NCI-H1092 treated with DMSO at 0.1 percent for 48 hours (cell line): ENCODE measurements at regions not wholly inside any gene's neighbourhood (a gene's known extent, or its start where the extent isn't known, plus 50 kb on each side); places are given as distances from the start of the nearest gene placed in this dataset.
"Not testable (repeated sequence)": the region's sequence is repeated elsewhere in the genome, so short reads cannot be mapped to it uniquely, and the experiment has no call there.

ENCODE experiments used
- DNase-seq: peaks from one replicate; lab custom pipeline; 2025; lab: John Stamatoyannopoulos, UW

DNA sequence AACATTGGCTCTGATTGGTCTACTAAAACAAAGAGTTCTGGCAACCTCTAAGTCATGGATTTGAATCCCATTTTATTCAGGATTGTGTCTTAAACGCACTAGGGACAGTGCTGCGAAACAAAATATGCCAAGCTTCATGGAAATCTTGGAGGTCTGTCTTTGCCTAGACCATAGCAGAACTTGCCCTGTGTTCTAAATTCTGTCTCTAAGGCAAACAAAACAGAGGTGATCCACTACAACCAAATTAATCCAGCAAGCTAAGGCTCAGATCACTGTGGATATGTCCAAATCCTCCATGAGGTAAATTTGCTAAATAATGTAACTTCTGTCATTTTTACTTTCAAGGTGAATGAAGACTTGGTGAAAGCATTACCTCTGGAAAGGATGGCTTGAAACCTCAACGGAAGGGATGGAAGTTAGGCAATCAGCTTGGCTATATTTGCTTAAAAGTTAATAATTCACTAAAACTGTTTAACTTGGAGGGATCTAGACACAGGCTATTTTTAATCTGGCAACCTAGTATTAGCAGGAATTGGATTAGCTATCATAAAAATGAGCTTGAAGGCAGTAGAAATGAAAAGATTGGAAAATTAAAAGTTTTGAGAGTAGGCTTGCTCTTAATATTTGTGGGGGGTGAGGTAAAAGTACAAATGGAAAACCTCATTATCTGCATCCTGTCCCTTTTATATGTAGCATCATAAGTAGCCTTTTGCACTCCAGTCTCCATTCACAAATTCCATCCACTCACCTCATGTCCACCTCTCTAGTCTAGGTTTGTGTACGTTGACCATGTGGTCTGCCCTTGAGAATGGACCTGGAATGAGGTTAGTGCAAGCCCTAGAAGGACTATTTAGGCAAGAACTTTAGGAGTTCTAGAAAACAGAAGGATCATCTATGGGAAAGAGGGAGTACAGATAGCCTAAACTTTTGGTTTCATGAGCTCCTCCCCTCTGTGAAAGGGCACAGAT, 176.2 kb downstream of the SMC2 start:
- DNase-seq: no peak

- no peak for DNase-seq
Measured at GRCh38 chr9:104276709-104277245, 182.7 kb downstream of the SMC2 start.

DNA sequence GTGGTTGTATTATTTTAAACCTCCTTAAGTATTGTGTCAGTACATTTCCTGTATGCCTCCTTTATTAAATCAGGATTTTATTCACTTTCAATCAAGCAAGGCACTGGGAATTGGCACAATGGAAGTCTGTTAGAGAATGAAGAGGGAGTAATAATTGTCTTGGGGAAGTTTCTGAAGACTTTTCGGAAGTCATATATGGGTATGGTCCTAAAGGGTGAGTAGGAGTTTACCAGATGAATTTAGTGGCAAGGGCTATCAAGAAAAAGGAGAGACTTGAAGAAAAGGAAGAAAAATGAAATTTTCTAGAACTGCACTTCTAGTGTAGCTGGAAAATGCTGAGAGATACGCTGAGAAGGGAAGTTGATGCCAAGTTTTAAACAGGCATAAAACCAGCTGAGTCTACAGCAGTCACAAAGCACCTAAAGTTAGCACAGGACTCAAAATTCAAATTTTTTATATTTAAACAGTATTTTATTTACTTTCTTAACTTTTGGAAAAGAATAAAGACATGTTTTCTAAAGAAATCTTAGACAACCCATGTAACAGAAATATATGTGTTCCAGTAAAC, 184.9 kb downstream of the SMC2 start:
- DNase-seq: no peak

GRCh38 chr9:104279535-104280177, 185.5 kb downstream of the SMC2 start:
- DNase-seq: no peak

DNA sequence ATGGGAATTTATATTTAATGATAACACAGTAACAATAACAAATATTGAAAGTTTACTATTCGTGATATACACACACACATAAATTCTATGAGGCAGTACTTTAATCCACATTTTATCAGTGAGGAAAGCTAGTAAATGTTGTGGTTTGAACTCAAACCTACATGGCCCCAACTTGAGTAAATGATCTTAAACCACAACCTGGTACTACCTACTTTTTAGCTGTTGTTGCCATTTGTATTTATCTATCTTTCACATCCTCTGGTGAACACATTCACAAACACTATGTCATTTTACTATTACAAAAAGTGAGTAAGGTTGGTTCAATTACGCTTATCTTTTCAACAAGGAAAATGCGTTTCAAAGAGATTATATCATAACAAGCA, 186.1 kb downstream of the SMC2 start:
- no peak for DNase-seq

GRCh38 chr9:104280711-104281110, 186.6 kb downstream of the SMC2 start:
- no peak for DNase-seq

- DNase-seq: no peak
Measured at GRCh38 chr9:104286187-104286586, 192.1 kb downstream of the SMC2 start.

DNA sequence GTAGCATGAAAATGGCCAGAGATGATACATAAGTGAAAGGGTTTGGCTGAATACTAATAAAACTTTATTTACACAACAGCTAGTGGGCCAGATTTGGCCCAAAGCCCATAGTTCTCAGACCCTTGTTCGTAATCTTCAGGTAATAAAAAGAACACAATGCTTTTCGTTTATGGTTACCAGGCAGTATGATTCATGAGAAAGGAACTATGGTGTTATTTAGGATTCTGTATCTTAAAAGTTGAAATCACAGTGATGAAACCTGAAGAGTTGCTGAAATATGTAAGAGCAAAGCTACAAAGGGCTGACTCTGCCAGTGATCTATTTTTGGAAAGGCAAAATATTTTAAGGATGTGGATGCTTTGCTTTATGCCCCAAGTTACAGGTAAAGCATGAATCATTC, 192.7 kb downstream of the SMC2 start:
- DNase-seq: no peak

DNA sequence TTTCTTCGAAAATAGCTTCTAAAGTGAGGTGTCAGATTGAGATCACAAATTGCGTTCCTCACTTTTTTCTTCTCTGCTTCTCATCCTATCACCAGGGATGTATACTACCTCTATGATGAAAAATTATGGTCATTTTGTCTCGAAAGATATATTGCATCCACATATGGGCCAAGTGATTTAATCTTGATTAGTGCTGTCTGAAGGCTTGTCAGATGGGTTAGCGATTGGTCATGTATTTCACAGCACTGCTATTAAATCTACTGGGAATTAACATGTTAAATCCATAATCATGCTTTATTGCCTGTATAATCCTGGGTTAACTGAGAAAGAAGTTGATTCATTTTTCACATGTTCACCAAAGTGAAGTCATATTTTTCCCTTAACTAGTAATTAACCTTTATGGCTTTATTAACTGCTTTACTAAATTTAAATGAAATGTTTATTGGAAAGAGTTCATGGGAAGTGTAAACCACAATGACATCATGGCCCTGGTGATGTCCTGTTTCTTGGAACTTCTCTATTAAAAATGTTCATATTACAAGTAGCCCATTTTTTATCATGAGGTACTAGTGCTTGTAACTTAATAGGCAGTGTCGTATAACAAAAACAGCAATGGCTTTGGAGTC, 193.3 kb downstream of the SMC2 start:
- no peak for DNase-seq

GRCh38 chr9:104293877-104294276, 199.8 kb downstream of the SMC2 start:
- DNase-seq: no peak

GRCh38 chr9:104300124-104300523, 203.9 kb upstream of the OR13F1 start:
- DNase-seq: no peak

DNA sequence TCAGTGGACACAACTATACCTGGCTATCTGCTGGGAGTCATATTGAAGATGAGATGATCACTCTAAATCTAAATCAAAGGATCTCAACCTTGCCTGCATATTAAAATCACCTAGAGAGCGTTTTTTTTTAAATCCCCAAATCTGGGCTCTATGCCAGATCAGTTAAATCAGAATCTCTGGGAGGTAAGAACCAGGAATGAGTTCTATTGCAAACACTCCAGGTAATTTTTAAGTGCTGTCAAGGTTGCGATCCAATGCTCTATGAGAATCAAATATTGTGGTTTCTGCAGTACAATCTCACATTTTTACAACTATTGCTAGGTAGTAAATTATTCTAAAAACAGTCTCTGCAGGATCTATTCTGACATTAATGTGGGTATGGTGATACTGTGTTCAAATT, 202.3 kb upstream of the OR13F1 start:
- DNase-seq: peak; percentile 72

- DNase-seq: no peak
Measured at GRCh38 chr9:104302775-104303174, 201.3 kb upstream of the OR13F1 start.

DNA sequence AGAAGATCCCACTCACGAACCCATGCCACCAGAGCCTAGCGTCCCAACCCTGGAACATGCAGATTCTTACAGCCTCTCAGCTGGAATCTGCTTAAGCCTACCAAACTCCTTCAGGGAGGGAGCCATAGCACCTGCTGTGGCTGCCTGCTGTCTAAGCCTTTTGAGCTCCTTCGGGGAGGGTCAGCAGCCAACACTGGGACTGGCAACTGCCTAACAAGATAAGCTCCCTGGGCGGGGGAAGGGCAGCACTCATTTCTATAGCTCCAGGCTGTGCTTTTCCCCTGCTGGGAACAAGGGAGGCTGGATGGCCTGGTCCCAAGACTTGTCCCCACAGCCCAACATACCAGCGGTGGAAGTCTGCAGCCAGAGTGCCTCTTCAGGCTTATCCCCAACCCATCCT, 199.1 kb upstream of the OR13F1 start:
- no peak for DNase-seq

DNA sequence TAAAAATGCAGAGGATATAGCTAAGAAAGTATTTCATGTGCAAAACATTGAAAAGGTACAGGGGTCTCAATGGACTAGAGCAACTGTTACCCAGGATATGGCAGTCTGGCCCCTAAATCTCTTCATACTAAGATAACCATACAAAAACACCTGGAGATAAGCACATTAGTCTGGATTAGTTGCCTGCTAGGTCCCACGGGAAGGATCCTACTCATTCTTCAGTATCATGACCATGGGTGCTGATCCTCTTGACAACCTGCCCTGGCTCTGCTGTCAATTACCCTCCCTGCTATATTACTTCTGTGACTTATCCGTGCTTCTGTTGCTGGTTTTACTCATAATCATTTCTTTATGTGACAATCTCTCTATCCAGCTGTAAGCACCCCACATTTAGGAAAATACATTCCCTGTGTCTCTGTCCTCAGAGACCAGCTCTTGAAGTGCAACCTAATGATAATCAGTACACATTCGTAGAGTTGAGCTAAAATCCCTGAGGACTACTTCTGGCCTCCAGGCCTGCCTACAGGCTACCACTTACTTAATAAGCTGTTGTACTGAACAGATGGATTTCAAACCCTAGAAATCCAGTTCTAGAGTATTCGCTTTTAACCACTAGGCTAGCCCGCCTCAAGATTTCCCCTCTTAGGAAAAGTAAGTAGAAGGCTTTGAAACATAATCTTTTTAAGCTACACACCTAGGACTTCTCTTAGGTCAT, 190.5 kb upstream of the OR13F1 start:
- DNase-seq: peak; percentile 14

DNA sequence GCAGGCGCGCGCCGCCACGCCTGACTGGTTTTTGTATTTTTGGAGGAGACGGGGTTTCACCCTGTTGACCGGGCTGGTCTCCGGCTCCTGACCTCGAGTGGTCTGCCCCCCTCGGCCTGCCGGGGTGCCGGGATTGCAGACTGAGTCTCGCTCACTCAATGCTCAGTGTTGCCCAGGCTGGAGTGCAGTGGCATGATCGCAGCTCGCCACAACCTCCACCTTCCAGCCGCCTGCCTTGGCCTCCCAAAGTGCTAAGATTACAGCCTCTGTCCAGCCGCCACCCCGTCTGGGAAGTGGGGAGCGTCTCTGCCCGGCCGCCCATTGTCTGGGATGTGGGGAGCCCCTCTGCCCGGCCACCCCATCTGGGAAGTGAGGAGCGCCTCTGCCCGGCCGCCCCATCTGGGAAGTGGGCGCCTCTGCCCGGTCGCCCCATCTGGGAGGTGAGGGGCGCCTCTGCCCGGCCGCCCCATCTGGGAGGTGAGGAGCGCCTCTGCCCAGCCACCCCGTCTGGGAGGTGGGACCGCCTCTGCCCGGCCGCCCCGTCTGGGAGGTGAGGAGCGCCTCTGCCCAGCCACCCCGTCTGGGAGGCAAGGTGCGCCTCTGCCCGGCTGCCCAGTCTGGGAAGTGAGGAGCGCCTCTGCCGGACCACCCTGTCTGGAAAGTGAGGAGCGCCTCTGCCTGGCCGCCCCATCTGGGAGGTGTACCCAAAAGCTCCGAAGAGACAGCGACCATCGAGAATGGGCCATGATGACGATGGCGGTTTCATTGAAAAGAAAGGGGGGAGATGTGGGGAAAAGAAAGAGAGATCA, 187.7 kb upstream of the OR13F1 start:
- not testable (repeated sequence) for DNase-seq

- peak; percentile 60 for DNase-seq
Measured at GRCh38 chr9:104319198-104319597, 184.9 kb upstream of the OR13F1 start.

GRCh38 chr9:104319685-104320084, 184.4 kb upstream of the OR13F1 start:
- peak; percentile 97 for DNase-seq

- no peak for DNase-seq
Measured at GRCh38 chr9:104322596-104322995, 181.5 kb upstream of the OR13F1 start.

DNA sequence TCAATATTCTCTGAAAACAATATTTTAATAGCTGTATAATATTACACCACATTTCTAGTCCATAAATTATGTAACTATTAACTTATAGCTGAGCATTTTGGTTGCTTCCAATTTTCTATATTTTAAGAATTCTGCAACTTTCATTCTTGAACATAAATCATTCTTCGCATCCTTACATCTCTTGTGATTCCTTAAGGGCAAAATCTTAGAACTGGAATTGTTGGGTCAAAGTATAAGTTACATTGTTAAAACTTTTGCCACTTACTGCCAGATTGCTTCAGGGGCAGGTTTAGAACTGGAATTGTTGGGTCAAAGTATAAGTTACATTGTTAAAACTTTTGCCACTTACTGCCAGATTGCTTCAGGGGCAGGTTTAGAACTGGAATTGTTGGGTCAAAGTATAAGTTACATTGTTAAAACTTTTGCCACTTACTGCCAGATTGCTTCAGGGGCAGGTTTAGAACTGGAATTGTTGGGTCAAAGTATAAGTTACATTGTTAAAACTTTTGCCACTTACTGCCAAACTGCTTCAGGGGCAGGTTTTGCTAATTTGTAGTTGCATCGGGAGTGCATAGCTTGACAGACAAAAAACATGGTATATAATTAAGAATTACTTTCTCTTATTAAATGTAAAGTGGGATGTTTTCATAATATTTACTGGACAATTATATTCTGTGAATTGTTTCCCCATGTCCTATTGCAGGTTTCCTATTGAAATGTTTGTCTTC, 179.9 kb upstream of the OR13F1 start:
- not testable (repeated sequence) for DNase-seq
